ENCODE measurements at regions not wholly inside any gene's neighbourhood (a gene's known extent, or its start where the extent isn't known, plus 50 kb on each side); places are given as distances from the start of the nearest gene placed in this dataset.

DNA sequence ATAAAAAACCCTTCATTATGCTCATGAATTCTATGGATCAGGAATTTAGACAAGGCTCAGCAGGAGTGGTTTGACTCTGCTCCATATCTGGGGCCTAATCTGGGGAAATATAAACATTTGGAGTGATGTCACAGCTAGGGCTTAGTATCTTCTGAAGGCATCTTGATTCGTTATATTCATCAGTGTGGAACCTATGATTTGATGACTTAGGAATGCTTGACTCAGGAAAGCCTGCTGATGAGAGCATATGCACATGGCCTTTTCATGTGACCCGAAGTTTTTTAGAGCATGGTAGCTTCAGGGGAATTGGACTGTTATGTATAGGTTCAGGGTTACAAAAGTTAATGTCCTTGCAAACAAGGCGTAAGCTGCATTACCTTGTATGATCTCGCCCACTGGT is 184.9 kb upstream of the LRRC3B start:
- TF ChIP-seq TAF1 (IDR thresholded peaks at IDR 0.05; ENCODE audit: borderline replicate concordance, low read depth, low read length) (no peak), RAD21 (IDR thresholded peaks at IDR 0.05; ENCODE audit: low read length) (no peak), POLR2AphosphoS5 (IDR thresholded peaks at IDR 0.05; ENCODE audit: low read depth, low read length) (no peak), JUND (IDR thresholded peaks at IDR 0.05) (no peak)
- TF ChIP-seq, protein P1, sequence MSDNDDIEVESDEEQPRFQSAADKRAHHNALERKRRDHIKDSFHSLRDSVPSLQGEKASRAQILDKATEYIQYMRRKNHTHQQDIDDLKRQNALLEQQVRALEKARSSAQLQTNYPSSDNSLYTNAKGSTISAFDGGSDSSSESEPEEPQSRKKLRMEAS (IDR thresholded peaks at IDR 0.05; ENCODE audit: low read depth), result no peak
- TF ChIP-seq, protein P2, sequence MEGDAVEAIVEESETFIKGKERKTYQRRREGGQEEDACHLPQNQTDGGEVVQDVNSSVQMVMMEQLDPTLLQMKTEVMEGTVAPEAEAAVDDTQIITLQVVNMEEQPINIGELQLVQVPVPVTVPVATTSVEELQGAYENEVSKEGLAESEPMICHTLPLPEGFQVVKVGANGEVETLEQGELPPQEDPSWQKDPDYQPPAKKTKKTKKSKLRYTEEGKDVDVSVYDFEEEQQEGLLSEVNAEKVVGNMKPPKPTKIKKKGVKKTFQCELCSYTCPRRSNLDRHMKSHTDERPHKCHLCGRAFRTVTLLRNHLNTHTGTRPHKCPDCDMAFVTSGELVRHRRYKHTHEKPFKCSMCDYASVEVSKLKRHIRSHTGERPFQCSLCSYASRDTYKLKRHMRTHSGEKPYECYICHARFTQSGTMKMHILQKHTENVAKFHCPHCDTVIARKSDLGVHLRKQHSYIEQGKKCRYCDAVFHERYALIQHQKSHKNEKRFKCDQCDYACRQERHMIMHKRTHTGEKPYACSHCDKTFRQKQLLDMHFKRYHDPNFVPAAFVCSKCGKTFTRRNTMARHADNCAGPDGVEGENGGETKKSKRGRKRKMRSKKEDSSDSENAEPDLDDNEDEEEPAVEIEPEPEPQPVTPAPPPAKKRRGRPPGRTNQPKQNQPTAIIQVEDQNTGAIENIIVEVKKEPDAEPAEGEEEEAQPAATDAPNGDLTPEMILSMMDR (IDR thresholded peaks at IDR 0.05), result no peak
- TF ChIP-seq, protein P3, sequence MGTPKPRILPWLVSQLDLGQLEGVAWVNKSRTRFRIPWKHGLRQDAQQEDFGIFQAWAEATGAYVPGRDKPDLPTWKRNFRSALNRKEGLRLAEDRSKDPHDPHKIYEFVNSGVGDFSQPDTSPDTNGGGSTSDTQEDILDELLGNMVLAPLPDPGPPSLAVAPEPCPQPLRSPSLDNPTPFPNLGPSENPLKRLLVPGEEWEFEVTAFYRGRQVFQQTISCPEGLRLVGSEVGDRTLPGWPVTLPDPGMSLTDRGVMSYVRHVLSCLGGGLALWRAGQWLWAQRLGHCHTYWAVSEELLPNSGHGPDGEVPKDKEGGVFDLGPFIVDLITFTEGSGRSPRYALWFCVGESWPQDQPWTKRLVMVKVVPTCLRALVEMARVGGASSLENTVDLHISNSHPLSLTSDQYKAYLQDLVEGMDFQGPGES (IDR thresholded peaks at IDR 0.05; ENCODE audit: low read depth, low read length), result no peak

Measured in SK-N-SH (cell line).